ENCODE measurements at regions not wholly inside any gene's neighbourhood (a gene's known extent, or its start where the extent isn't known, plus 50 kb on each side); places are given as distances from the start of the nearest gene placed in this dataset.

- no peak for TF ChIP-seq ARHGAP35 (IDR thresholded peaks at IDR 0.05; ENCODE audit: partially characterized antibody)
- no peak for TF ChIP-seq HSF4 (CRISPR knock-in tag; IDR thresholded peaks at IDR 0.05; ENCODE audit: borderline replicate concordance)
- no peak for TF ChIP-seq MED1 (CRISPR knock-in tag; IDR thresholded peaks at IDR 0.05; ENCODE audit: borderline replicate concordance)
These were observed 56.0 kb upstream of the ARGLU1 start (continued) for GRCh38 chr13:106623799-106624460.

DNA sequence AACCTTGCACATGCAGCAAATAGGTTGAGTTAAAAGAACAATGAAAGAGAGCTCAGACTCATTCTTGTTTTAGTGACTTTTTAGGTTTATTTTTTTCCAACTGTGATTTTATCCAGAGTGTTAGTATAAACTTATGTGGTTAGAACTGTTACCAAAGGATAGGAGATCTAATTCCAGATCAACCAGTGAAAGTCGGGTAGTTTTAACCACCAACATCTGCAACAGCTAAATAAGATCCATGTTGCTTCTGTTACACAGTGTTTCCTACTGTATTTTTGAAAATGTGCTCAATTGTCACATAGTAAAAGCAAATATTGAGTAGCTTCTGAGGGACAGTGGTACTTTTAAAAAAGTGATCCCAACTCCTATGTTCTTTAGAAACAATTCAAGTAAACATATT lies 53.9 kb upstream of the ARGLU1 start:
- intact Hi-C loops (cut with micrococcal nuclease) (loop anchor here (2.0 kb wide), 1 partner anchor 85 kb away; no protein-coding TSS in a partner anchor), in situ Hi-C loops (cut with MboI) (no loop called here)
- H3K9me1 ChIP-seq (ENCODE audit: control insufficient read depth, insufficient read depth, low read length) = no peaks in the 10 kb centered on the region
- H3K4me1 ChIP-seq (replicated peaks in 1 of 2; ENCODE audit: control insufficient read depth in 2 of 2, insufficient read depth in 2 of 2, low read length in 2 of 2) = no peaks in the 10 kb centered on the region
- no peak overlapping the region for H3K27ac ChIP-seq (ENCODE audit: extremely low read depth, low read depth, low read length)
- H3K9ac ChIP-seq (ENCODE audit: insufficient read depth in 1 of 2, low read depth in 2 of 2, low read length in 2 of 2) = no peak overlapping the region
- H3K36me3 ChIP-seq (ENCODE audit: control insufficient read depth, insufficient read depth, low read length) = no peaks in the 10 kb centered on the region
- H3K4me2 ChIP-seq (ENCODE audit: insufficient read depth, low read length) = no peak overlapping the region
- POLR2A ChIA-PET = interaction anchor here (1.0 kb wide), 1 partner anchor 27 kb away, joined by 3 read pairs; no protein-coding TSS in a partner anchor
- no peak overlapping the region for H2AFZ ChIP-seq (ENCODE audit: low read depth, low read length)
- no peak overlapping the region for H3K4me3 ChIP-seq
- BruUV-seq (replicated peaks) = no TSS peak
- FAIRE-seq (no peak), DNase-seq (ENCODE audit: extremely low read depth in 1 of 4, low spot score in 3 of 4) (no peak), ATAC-seq (no peak)
- no peaks in the 10 kb centered on the region for H3K79me2 ChIP-seq (ENCODE audit: control insufficient read depth, insufficient read depth, low read length)
- H3K9me3 ChIP-seq (replicated peaks; ENCODE audit: control insufficient read depth, insufficient read depth, low read depth, low read length) = no peaks in the 10 kb centered on the region
- WGBS (ENCODE audit: insufficient coverage, low coverage, missing lambda C conversion rate) = 0% methylated on average over 1 of the region's 1 CpG
- H4K20me1 ChIP-seq (replicated peaks; ENCODE audit: control insufficient read depth, insufficient read depth, low read length) = no peaks in the 10 kb centered on the region
- CTCF ChIA-PET (ENCODE audit: low intra/inter-chr PET ratio) = no interaction called here
- H3K27me3 ChIP-seq (ENCODE audit: control insufficient read depth in 2 of 2, insufficient read depth in 2 of 2, low read length in 2 of 2) = no peaks in the 10 kb centered on the region
- TF ChIP-seq, protein P1, sequence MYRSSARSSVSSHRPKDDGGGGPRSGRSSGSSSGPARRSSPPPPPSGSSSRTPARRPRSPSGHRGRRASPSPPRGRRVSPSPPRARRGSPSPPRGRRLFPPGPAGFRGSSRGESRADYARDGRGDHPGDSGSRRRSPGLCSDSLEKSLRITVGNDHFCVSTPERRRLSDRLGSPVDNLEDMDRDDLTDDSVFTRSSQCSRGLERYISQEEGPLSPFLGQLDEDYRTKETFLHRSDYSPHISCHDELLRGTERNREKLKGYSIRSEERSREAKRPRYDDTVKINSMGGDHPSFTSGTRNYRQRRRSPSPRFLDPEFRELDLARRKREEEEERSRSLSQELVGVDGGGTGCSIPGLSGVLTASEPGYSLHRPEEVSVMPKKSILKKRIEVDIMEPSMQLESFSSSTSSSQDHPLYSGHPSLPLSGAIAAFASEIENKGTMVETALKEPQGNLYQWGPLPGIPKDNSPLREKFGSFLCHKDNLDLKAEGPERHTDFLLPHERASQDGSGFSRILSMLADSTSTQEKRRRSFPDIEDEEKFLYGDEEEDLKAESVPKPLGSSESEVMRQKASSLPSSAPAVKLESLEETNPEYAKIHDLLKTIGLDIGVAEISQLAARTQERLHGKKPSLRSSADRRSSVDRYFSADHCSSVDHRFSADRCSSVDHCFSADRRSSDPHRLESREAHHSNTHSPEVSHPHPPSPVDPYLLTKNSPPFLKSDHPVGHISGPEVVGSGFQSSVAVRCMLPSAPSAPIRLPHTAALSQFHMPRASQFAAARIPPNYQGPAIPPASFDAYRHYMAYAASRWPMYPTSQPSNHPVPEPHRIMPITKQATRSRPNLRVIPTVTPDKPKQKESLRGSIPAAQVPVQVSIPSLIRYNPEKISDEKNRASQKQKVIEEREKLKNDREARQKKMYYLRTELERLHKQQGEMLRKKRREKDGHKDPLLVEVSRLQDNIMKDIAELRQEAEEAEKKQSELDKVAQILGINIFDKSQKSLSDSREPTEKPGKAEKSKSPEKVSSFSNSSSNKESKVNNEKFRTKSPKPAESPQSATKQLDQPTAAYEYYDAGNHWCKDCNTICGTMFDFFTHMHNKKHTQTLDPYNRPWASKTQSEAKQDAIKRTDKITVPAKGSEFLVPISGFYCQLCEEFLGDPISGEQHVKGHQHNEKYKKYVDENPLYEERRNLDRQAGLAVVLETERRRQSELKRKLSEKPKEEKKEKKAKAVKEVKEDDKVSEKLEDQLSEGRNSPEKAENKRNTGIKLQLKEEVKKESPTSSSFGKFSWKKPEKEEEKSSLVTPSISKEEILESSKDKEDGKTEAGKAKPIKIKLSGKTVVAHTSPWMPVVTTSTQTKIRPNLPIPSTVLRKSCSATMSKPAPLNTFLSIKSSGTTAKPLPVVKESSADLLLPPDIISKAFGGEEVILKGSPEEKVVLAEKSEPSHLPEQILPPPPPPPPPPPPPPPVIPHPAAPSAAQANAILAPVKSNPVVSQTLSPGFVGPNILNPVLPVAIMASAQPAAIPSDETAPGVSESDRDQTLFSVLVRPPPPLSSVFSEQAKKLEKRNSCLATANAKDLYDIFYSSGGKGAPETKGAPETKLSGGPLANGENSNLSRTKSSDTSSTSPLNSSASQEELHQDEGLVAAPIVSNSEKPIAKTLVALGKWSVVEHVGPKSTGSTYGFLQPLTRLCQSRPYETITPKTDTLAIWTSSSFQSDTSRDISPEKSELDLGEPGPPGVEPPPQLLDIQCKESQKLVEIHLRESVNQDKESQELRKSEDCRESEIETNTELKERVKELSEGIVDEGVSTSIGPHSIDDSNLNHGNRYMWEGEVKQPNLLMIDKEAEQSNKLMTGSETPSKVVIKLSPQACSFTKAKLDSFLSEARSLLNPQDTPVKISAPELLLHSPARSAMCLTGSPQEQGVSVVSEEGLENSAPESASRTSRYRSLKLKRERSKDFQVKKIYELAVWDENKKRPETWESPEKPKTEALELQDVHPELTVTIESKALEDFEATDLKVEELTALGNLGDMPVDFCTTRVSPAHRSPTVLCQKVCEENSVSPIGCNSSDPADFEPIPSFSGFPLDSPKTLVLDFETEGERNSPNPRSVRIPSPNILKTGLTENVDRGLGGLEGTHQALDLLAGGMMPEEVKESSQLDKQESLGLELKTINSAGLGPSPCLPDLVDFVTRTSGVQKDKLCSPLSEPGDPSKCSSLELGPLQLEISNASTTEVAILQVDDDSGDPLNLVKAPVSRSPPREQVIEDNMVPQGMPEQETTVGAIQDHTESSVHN (IDR thresholded peaks at IDR 0.05; ENCODE audit: borderline replicate concordance in 1 of 2, low read depth in 1 of 2) = no peak
- TF ChIP-seq ATF3 (IDR thresholded peaks at IDR 0.05) = no peak
- TF ChIP-seq ATF3 (CRISPR knock-in tag; conservative IDR thresholded peaks at IDR 0.05) = no peak
- TF ChIP-seq, protein P2, sequence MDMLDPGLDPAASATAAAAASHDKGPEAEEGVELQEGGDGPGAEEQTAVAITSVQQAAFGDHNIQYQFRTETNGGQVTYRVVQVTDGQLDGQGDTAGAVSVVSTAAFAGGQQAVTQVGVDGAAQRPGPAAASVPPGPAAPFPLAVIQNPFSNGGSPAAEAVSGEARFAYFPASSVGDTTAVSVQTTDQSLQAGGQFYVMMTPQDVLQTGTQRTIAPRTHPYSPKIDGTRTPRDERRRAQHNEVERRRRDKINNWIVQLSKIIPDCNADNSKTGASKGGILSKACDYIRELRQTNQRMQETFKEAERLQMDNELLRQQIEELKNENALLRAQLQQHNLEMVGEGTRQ (CRISPR knock-in tag; IDR thresholded peaks at IDR 0.05) = no peak

Measured in K562 (cell line).